Lung (tissue), 11 donors: ENCODE measurements at regions not wholly inside any gene's neighbourhood (a gene's known extent, or its start where the extent isn't known, plus 50 kb on each side); places are given as distances from the start of the nearest gene placed in this dataset.
A peak's percentile ranks its signal among the peaks of the same experiment; 100 is the strongest.

Source experiments
- ATAC-seq: fragments of 200-7000 bp; cut with Tn5 transposase; one replicate; pipeline ENCODE4 v1.9.1; 2020; ENCODE audit warnings: moderate number of reproducible peaks; ENCODE audit not compliant: insufficient read depth, low FRiP score
- DNase-seq, 3 donors: peaks; one replicate each; pipeline ENCODE4 v3.0.0-alpha.2; 2013 to 2017
- H3K27ac ChIP-seq, 2 donors: one replicate each; pipeline ENCODE4 v1.5.1; 2013; ENCODE audit warnings: mild to moderate bottlenecking in 2 of 2, moderate library complexity in 2 of 2, control low read depth in 1 of 2, inconsistent platforms in 1 of 2, low read depth in 1 of 2, low read length in 1 of 2
- H3K27me3 ChIP-seq, 3 donors: one replicate each; pipeline ENCODE4 v1.5.1; 2013; ENCODE audit warnings: low read length in 2 of 3; ENCODE audit not compliant: control insufficient read depth in 3 of 3, insufficient read depth in 3 of 3
- H3K36me3 ChIP-seq, 4 donors: one replicate each; pipeline ENCODE4 v1.5.1; 2013; ENCODE audit warnings: low read length in 4 of 4, mild to moderate bottlenecking in 1 of 4, moderate library complexity in 1 of 4; ENCODE audit not compliant: control insufficient read depth in 4 of 4, insufficient read depth in 4 of 4
- H3K4me1 ChIP-seq, 5 donors: one replicate each; pipeline ENCODE4 v1.5.1; 2013; ENCODE audit warnings: low read length in 5 of 5, mild to moderate bottlenecking in 2 of 5, moderate library complexity in 1 of 5; ENCODE audit not compliant: control insufficient read depth in 5 of 5, insufficient read depth in 5 of 5
- H3K4me3 ChIP-seq: one replicate; pipeline ENCODE4 v1.5.1; 2013; ENCODE audit warnings: mild to moderate bottlenecking, control low read depth, moderate library complexity
- H3K9ac ChIP-seq, 2 donors: one replicate each; pipeline ENCODE4 v1.5.1; 2013; ENCODE audit warnings: low read length in 2 of 2, control low read depth in 1 of 2; ENCODE audit not compliant: insufficient read depth in 1 of 2
- H3K9me3 ChIP-seq, 4 donors: one replicate each; pipeline ENCODE4 v1.5.1; 2013; ENCODE audit warnings: low read length in 3 of 4, mild to moderate bottlenecking in 1 of 4, moderate library complexity in 1 of 4; ENCODE audit not compliant: control insufficient read depth in 4 of 4, insufficient read depth in 3 of 4
- CTCF ChIP-seq: IDR thresholded peaks from 2 replicates; pipeline ENCODE4 v1.5.1; 2012; ENCODE audit warnings: mild to moderate bottlenecking; ENCODE audit errors: control extremely low read depth, extremely low read depth
- WGBS, 2 donors: extraction: QIAGEN DNeasy Blood & Tissue Kit; methylation state at CpG; one replicate each; pipeline ENCODE4 v1.1.7; 2013; 5-methylcytosine and 5-hydroxymethylcytosine counted together
- donor health status: control.
- donor health status: control.
- donor health status: Bipolar disorder and iron deficiency.
- donor health status: healthy.
- donor health status: DM: yes; HTN: yes; CAD: no.

DNA sequence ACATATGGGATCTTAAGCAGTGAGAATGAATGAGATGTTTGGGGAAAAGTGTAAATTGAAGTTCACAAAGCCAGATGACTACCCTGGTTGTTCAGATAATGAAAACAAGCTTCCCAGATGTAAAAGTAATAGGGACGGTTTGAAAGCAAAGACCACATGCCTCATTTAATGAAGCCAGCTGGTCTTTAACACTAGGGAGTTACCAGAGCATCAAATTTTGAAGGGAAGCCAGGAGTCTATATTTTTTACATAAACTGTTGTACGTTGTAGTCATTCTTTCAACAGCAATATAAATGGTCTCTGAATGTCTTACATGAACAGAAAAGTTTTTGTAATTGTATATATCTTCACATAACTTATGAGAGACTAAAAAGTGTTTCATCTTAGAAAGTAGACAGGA, 2604.5 kb upstream of the PCDH20 start:
- H3K9ac ChIP-seq = no peak overlapping the region
- DNase-seq = peak in 2 of 3 donors; percentile 18 to 42
- 60 to 83% methylated on average over 2 of the region's 2 CpGs for WGBS, 2 donors
- H3K4me3 ChIP-seq = no peak overlapping the region
- ATAC-seq = no peak
- TF ChIP-seq CTCF = no peak
- no peaks in the 10 kb centered on the region for H3K9me3 ChIP-seq
- H3K4me1 ChIP-seq = peaks cover 0 to 4% (median 0%) of the 10 kb centered on the region in 5 donors
- no peaks in the 10 kb centered on the region for H3K36me3 ChIP-seq
- no peaks in the 10 kb centered on the region for H3K27me3 ChIP-seq
- no peak overlapping the region for H3K27ac ChIP-seq

DNA sequence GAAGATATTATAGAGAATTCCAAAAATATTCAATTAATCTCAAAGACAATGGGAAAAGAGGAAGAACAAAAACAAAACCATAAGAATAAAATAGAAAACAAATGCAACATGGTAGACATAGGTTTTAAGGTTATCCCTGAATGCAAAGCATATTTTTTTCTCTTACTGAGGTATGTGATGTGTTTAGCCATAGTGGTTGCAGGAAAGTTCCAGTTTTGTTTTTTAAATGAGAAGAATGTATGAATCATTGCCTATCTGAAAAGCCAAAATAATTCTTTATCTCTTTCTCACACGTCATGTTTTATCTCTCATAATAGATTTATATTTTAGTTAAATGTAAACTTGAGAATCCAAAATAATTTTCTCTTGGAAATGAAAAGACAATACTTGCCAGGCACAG, 2591.7 kb upstream of the PCDH20 start:
- Histone ChIP-seq H3K4me3 (no peak overlapping the region), H3K9ac (no peak overlapping the region), H3K27me3 (no peaks in the 10 kb centered on the region), H3K36me3 (no peaks in the 10 kb centered on the region), H3K27ac (no peak overlapping the region), H3K4me1 (peaks cover 0 to 4% (median 0%) of the 10 kb centered on the region in 5 donors), H3K9me3 (no peaks in the 10 kb centered on the region)
- no peak for TF ChIP-seq CTCF
- WGBS, 2 donors = 69 to 88% methylated on average over 1 of the region's 1 CpG
- DNase-seq (no peak), ATAC-seq (no peak)

DNA sequence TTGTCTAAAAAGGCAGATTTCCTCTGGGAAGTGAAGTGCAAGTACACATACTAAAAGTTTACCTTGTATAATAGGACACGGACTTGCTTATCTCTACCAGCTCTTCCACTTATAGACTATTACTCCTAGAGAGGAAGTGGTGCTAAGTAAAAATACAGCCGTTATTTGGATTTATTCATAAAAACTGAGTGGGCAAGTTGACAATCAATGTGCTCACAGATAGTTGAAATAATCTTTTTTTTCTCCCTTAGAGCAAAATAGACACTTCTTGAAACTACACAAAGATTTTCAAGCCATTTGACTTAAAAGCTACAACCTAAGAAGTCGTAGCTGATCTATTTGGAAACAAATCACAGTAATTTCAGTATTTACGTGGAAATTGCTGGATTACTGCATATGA, 2584.7 kb upstream of the PCDH20 start:
- Histone ChIP-seq H3K9ac (no peak overlapping the region), H3K27ac (no peak overlapping the region), H3K4me3 (no peak overlapping the region), H3K9me3 (no peaks in the 10 kb centered on the region), H3K4me1 (peaks cover 0 to 6% (median 0%) of the 10 kb centered on the region in 5 donors), H3K27me3 (no peaks in the 10 kb centered on the region), H3K36me3 (no peaks in the 10 kb centered on the region)
- DNase-seq = no peak
- WGBS, 2 donors = 56 to 68% methylated on average over 4 of the region's 4 CpGs
- no peak for TF ChIP-seq CTCF
- ATAC-seq = no peak

DNA sequence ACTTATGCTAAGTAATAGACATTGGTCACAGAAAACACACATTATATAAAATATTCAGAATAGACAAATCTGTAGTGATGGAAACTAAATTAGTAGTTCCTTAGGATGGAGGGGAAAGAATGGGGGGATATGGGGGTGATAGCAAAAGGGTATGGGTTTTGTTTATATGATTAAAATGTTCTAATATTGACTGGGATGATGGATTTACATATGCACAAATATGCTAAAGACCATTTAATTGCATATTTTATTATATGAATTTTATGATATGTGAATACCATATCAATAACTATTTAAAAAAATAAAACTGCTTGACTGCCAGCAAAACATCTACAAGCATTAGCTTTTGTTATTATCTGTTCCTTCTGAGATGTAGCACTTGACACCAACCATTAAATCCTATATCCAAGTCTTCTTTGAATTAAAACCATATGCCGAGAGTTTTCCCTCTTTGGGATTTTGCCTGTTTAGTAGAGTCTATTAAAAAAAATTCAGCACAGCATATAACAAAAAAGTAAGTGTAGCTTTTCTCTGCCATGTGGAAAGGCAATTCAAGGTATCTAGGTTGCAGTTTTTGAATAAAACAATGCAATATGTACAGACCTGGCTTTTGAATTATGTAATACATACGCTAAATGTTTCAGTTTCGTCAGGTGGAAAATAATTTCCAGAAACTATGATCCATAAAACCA, 2584.1 kb upstream of the PCDH20 start:
- Histone ChIP-seq H3K4me3 (no peak overlapping the region), H3K4me1 (peaks cover 0 to 4% (median 0%) of the 10 kb centered on the region in 5 donors), H3K27me3 (no peaks in the 10 kb centered on the region), H3K9me3 (no peaks in the 10 kb centered on the region), H3K9ac (no peak overlapping the region), H3K27ac (no peak overlapping the region), H3K36me3 (no peaks in the 10 kb centered on the region)
- WGBS, 2 donors = 90 to 95% methylated on average over 3 of the region's 3 CpGs
- TF ChIP-seq CTCF = no peak
- DNase-seq (no peak), ATAC-seq (no peak)
